GM12878 (cell line): ENCODE measurements at regions not wholly inside any gene's neighbourhood (a gene's known extent, or its start where the extent isn't known, plus 50 kb on each side); places are given as distances from the start of the nearest gene placed in this dataset.

Experiments
- CHD1 ChIP-seq: IDR thresholded peaks from 2 replicates; pipeline ENCODE4 v1.6.1; 2012; ENCODE audit warnings: low read depth, low read length, improper control_type of control experiment
- CTCF ChIP-seq, 3 experiments: IDR thresholded peaks in 2 of 3; conservative IDR thresholded peaks in 1 of 3; 2 replicates each; pipeline ENCODE4 v1.5.1; 2011; ENCODE audit warnings: low read depth in 3 of 3, low read length in 3 of 3, mild to moderate bottlenecking in 3 of 3, control low read depth in 2 of 3, moderate library complexity in 2 of 3, inconsistent platforms in 1 of 3, mixed read lengths in 1 of 3; ENCODE audit not compliant: control insufficient read depth in 2 of 3, insufficient read depth in 1 of 3; ENCODE audit errors: extremely low read depth in 1 of 3
- EP300 ChIP-seq, 2 experiments: fragments of 150-350 bp in 1 of 2; IDR thresholded peaks; 2 replicates each; pipeline ENCODE4 v1.6.1; 2011 to 2012; ENCODE audit warnings: low read depth in 2 of 2, low read length in 2 of 2, borderline replicate concordance in 1 of 2, improper control_type of control experiment in 1 of 2, inconsistent platforms in 1 of 2; ENCODE audit not compliant: control insufficient read depth in 1 of 2
- EZH2 ChIP-seq: IDR thresholded peaks from 2 replicates; pipeline ENCODE4 v1.6.1; 2012; ENCODE audit warnings: low read depth, mild to moderate bottlenecking, control low read depth, inconsistent platforms, low read length, borderline replicate concordance; ENCODE audit not compliant: control insufficient read depth
- GABPA ChIP-seq: IDR thresholded peaks from 2 replicates; pipeline ENCODE4 v1.6.1; 2014; ENCODE audit warnings: antibody characterized with exemption, low read depth, mild to moderate bottlenecking, inconsistent platforms
- PML ChIP-seq: IDR thresholded peaks from 2 replicates; pipeline ENCODE4 v1.6.1; 2012; ENCODE audit warnings: low read length, inconsistent platforms
- POLR2A ChIP-seq: IDR thresholded peaks from 2 replicates; pipeline ENCODE4 v1.6.1; 2011; ENCODE audit warnings: low read depth, mild to moderate bottlenecking, low read length
- POLR2AphosphoS5 ChIP-seq: IDR thresholded peaks from 2 replicates; pipeline ENCODE4 v1.6.1; 2011; ENCODE audit warnings: mild to moderate bottlenecking, low read length, inconsistent platforms
- YY1 ChIP-seq: IDR thresholded peaks from 2 replicates; pipeline ENCODE4 v1.6.1; 2011; ENCODE audit warnings: low read depth, mild to moderate bottlenecking, low read length
- ZBTB33 ChIP-seq: fragments of 450-650 bp; IDR thresholded peaks from 2 replicates; pipeline ENCODE4 v1.6.1; 2017; ENCODE audit warnings: mild to moderate bottlenecking
- ZBTB4 ChIP-seq: fragments of 450-650 bp; formaldehyde crosslinking; IDR thresholded peaks from 2 replicates; pipeline ENCODE4 v1.4.0; 2022; ENCODE audit warnings: mild to moderate bottlenecking, moderate library complexity
- ZNF622 ChIP-seq: fragments of 450-650 bp; IDR thresholded peaks from 2 replicates; pipeline ENCODE4 v1.6.1; 2017; ENCODE audit warnings: mild to moderate bottlenecking, inconsistent platforms

GRCh38 chr10:84607044-84607443, 278.7 kb downstream of the CCSER2 start:
- TF ChIP-seq EP300 (IDR thresholded peaks at IDR 0.05; ENCODE audit: borderline replicate concordance in 1 of 2, control insufficient read depth in 1 of 2, low read depth in 2 of 2, low read length in 2 of 2) (no peak), ZBTB4 (CRISPR knock-in tag) (no peak), POLR2AphosphoS5 (no peak), EZH2 (no peak), GABPA (no peak), CTCF (IDR thresholded peaks at IDR 0.05 in 2 of 3, conservative IDR thresholded peaks at IDR 0.05 in 1 of 3; ENCODE audit: control insufficient read depth in 2 of 3, extremely low read depth in 1 of 3, insufficient read depth in 1 of 3, low read depth in 3 of 3, low read length in 3 of 3) (no peak), PML (no peak), POLR2A (no peak), CHD1 (no peak), YY1 (no peak), ZNF622 (no peak), ZBTB33 (no peak)
